ENCODE measurements at regions not wholly inside any gene's neighbourhood (a gene's known extent, or its start where the extent isn't known, plus 50 kb on each side); places are given as distances from the start of the nearest gene placed in this dataset.
"Not testable (repeated sequence)": the region's sequence is repeated elsewhere in the genome, so short reads cannot be mapped to it uniquely, and the experiment has no call there.

DNA sequence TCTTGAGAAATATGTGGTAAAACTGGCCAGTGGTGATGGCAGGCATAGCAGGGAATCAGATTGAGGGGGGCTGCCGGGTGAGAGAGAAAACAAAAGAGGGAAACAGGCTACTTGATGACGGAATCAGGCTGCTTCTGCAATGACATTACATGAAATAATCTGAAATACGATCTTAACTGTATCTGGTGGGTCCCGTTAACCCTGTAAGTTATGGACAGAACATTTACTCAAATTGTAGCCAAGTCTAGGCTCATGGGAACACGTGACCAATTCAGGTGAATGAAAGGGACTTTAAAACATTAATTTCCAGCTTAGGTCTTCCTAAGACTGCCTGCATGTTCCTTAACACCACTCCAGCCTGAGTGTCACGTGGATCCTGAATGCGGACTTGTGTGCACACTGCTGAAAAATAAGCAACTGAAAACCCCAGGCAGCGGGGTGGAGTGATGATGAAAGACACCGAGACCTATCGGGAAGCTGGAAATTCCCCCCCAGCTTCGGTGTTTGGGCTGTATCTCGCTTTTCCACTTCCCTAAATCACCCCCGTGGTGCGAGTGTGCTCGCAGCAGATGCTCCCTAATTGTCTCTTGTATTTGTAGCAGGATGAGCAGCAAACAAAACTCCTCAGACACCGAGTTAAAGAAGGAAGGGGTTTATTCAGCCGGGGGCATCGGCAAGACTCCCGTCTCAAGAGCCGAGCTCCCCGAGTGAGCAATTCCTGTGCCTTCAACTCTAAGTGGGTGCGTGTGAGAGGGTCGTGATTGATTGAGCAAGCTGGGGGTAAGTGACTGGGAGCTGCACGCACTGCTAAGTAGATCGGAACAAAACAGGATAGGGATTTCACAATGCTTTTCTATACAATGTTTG lies 145.0 kb upstream of the GRK3 start:
- Histone ChIP-seq H3K36me3 (ENCODE audit: insufficient read depth, low read length) (no peaks in the 10 kb centered on the region), H3K27ac (no peak overlapping the region), H3K4me3 (no peak overlapping the region), H3K9me3 (ENCODE audit: low read depth, low read length) (no peaks in the 10 kb centered on the region), H3K9ac (ENCODE audit: insufficient read length) (no peak overlapping the region)
- no peak for DNase-seq (ENCODE audit: low read depth, low spot score)
- TF ChIP-seq EZH2 (IDR thresholded peaks at IDR 0.05) (no peak), POLR2AphosphoS5 (IDR thresholded peaks at IDR 0.05; ENCODE audit: borderline replicate concordance, low read depth, low read length) (no peak), FOXP2 (optimal IDR thresholded peaks at IDR 0.05; ENCODE audit: control extremely low read depth, extremely low read length, insufficient read depth) (no peak)

DNA sequence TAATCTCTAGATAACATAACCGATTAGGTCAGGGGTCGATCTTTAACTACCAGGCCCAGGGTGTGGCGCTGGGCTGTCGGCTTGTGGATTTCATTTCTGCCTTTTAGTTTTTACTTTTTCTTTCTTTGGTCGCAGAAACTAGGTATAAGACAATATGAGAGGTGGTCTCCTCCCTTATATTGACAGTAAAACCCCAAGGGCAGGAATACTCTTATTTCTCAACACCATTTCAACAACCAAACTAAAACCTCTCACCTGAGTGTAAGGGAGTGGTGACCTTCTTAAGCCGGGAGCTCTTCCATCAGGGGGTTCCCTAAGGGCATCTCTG lies 144.4 kb upstream of the GRK3 start:
- H3K9ac ChIP-seq (ENCODE audit: insufficient read length); H3K4me3 ChIP-seq; DNase-seq (ENCODE audit: low read depth, low spot score); H3K36me3 ChIP-seq (ENCODE audit: insufficient read depth, low read length); H3K27ac ChIP-seq; H3K9me3 ChIP-seq (ENCODE audit: low read depth, low read length): not testable (repeated sequence)

DNA sequence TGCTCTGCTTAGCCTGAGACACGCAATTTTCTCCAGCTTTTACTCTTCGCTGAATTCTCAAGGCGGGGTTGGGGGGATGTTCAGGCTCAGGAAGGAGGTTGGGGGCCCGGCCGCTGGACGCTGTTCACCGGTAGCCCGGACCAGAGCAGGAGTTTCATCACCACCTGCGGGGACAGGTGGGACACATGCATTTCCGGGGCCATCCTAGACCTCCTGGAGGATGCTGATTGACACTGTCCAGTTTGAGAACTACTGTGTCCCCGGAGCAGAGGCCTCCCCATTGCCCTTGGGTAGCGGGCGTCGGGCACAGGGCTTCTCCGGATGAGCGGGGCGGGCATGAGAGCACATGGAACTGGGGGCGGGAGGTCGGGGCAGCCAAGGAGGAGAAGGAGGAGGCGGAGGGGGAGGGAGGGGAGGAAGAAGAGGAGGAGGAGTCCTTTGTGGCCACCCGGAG lies 144.0 kb upstream of the GRK3 start:
- Histone ChIP-seq H3K4me3 (no peak overlapping the region), H3K36me3 (ENCODE audit: insufficient read depth, low read length) (no peaks in the 10 kb centered on the region), H3K9ac (ENCODE audit: insufficient read length) (no peak overlapping the region), H3K27ac (no peak overlapping the region), H3K9me3 (ENCODE audit: low read depth, low read length) (no peaks in the 10 kb centered on the region)
- no peak for DNase-seq (ENCODE audit: low read depth, low spot score)
- no peak for TF ChIP-seq FOXP2 (optimal IDR thresholded peaks at IDR 0.05; ENCODE audit: control extremely low read depth, extremely low read length, insufficient read depth)
- no peak for TF ChIP-seq POLR2AphosphoS5 (IDR thresholded peaks at IDR 0.05; ENCODE audit: borderline replicate concordance, low read depth, low read length)
- no peak for TF ChIP-seq EZH2 (IDR thresholded peaks at IDR 0.05)

DNA sequence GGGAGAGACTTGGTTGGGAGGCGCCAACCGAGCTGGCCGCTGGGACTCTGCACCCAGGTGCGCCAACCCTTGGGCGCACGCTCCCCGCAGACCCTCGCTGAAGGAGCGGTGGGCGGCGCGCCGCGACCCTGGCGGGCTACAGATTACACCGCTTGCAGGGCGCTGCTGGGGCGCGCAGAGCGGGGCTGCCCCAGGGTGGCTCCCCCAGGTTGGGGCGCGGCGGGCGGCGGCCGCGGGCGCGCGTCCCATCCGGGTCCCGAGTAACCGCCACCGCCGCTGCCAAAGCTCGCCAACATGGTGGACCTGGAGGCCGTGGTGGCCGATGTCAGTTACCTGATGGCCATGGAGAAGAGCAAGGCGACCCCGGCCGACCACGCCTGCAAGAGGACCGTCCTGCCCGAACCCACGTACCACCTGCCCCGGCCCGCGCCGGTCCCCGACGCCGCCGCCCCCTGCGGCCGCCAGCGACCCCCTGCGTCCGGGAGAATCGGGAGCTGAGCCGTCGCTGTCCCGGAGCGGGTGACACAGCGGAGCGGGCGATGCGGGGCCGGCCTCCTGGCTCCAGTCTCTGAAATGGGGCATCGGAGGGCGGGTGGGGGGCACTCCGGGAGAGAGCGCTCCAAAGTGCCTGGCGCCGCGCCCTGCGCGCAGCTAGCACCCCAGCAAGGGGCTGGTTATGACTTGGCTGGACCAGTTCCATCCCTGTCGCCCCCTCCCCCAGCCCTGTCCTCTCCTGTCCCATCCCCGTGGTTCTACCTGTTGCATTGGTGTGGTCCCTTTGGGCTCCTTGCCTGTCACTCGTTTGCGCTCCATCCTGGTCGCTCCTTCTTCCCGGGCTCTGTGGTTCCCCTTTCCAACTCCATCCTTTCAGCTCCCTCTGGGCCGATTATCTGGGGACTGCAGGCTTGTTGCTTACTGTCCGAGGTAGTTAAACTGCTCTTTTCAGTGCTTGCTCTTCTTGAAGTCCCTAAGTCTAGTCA lies 143.3 kb upstream of the GRK3 start:
- no peak for TF ChIP-seq EZH2 (IDR thresholded peaks at IDR 0.05)
- no peak for TF ChIP-seq FOXP2 (optimal IDR thresholded peaks at IDR 0.05; ENCODE audit: control extremely low read depth, extremely low read length, insufficient read depth)
- no peak for TF ChIP-seq POLR2AphosphoS5 (IDR thresholded peaks at IDR 0.05; ENCODE audit: borderline replicate concordance, low read depth, low read length)
- no peak for DNase-seq (ENCODE audit: low read depth, low spot score)
- no peaks in the 10 kb centered on the region for H3K9me3 ChIP-seq (ENCODE audit: low read depth, low read length)
- no peaks in the 10 kb centered on the region for H3K36me3 ChIP-seq (ENCODE audit: insufficient read depth, low read length)
- no peak overlapping the region for H3K27ac ChIP-seq
- H3K4me3 ChIP-seq = no peak overlapping the region
- no peak overlapping the region for H3K9ac ChIP-seq (ENCODE audit: insufficient read length)

DNA sequence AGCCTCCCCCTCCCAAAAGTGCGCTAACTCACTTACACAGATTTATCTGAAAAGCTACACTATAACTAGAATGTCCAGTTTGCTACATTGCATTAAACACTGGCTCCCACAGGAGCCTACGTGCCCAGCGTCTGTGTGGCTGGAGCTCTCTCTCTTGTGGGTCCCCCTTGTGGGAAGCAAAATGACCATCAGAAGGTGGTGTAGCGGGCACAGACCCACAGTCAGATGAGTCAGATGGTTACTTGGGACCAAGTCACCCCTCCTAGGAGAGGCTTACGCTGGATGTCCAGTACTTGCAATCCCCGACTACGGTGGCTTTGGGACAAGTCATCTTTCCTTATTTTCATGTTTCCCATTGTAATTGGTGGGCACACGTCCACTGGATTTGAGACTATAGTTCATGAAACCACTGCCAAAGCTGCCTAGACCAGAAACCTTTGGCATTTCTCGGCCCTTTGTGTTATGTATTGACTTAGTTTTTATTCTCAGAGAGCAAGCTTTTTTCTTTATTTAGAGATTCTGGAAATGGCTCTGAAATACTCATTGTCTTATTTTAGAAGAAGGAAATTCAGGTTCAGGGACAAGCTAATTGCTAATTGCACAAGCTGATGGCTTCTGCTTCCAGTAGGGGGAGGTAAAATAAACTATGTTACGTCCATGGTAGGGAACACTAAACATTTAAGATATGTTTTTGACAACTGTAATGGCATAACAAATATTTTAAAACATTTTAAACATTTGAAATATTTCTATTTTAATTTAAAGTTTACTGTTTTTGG lies 137.8 kb upstream of the GRK3 start:
- H3K27ac ChIP-seq; DNase-seq (ENCODE audit: low read depth, low spot score); H3K9ac ChIP-seq (ENCODE audit: insufficient read length); H3K36me3 ChIP-seq (ENCODE audit: insufficient read depth, low read length); H3K4me3 ChIP-seq; H3K9me3 ChIP-seq (ENCODE audit: low read depth, low read length): not testable (repeated sequence)

DNA sequence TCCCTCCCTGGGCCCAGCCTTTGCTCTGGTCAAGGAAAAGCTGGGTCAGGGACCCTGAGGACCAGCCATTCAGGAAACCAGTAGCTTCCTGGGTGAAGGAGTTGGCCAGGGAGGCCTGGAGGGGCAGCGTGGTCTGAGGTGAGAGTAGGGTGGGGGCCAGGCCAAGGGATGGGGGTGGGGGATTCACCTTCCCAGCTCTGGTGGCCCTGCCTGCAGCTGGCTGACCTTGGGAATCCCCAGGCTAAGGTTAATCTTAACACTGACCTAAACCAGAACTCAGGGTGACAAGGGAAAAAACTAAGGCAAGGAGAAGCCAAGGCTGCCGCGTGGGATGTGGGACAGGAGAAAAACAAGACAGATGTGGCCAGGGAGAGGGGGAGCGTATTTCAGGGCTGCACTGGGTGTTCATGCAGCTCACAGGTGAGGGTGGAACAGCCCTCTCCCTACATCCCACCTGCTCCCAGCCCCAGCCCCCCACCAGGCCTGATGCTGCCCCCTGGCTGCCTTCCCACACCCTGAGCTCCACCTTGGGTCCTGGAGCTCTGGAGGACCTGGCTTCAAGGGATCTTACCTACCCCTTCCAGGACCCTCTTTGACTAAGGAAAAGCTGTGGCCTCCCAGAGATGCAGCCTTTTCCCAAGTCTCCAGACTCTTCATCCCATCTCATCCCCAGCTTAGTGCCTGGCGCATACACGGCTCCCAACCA lies 132.7 kb upstream of the GRK3 start:
- not testable (repeated sequence) for H3K4me3 ChIP-seq; H3K27ac ChIP-seq; DNase-seq (ENCODE audit: low read depth, low spot score); H3K36me3 ChIP-seq (ENCODE audit: insufficient read depth, low read length); H3K9me3 ChIP-seq (ENCODE audit: low read depth, low read length); H3K9ac ChIP-seq (ENCODE audit: insufficient read length)

DNA sequence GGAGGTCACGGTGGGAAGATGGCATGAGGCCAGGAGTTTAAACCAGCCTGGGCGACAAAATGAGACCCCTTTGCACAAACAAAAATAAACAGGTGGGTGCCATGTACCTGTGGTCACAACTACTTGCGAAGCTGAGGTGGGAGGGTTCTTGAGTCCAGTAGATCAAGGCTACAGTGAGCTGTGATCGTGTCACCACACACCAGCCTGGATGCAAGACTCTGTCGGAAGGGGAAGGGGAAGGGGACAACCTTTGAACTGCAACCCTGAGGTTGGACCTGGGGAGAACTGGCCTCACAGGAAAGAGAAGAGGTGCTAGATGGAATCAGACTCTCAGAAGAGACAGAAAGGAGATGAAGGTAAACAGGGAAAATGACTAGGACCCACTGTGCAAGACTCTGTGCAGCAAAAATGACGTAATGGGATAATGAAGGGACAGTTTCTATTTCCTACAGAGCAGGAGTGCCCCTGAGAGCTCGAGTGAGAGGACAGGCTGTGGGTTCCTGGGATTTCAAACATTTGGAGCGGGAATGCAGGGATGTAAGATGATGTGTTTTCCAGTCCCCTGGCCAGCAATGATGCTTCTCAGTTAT lies 131.0 kb upstream of the GRK3 start:
- DNase-seq (ENCODE audit: low read depth, low spot score) = not testable (repeated sequence)

More for the DNA sequence above, 131.0 kb upstream of the GRK3 start:
- H3K9me3 ChIP-seq (ENCODE audit: low read depth, low read length); H3K9ac ChIP-seq (ENCODE audit: insufficient read length); H3K36me3 ChIP-seq (ENCODE audit: insufficient read depth, low read length); H3K4me3 ChIP-seq; H3K27ac ChIP-seq: not testable (repeated sequence)
